ENCODE measurements at regions not wholly inside any gene's neighbourhood (a gene's known extent, or its start where the extent isn't known, plus 50 kb on each side); places are given as distances from the start of the nearest gene placed in this dataset.

DNA sequence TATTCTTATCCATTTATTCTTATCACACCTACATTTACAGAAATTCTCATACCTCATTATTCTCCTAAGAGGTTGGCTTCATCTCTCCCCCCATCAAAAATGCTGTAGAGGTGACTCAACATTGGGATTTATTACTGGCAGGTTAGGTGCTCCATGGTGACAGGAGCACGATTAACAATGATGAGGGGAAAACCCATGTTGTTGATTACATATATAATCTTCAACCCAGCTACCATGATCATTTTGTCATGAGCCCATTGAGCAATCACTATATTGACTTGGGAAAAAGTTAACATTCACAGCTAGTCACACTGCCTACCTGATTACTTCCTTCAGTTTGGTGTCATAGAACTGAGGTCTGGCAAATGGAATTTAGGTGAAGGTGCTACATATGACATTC, 712.1 kb upstream of the CHRM3 start:
- in situ Hi-C loops (cut with MboI; ENCODE audit: low sequenced_read_pairs, unreplicated experiment), result no loop called here
- DNase-seq (ENCODE audit: low spot score), result no peak

GRCh38 chr1:238673561-238673960, 712.8 kb upstream of the CHRM3 start:
- in situ Hi-C loops (cut with MboI; ENCODE audit: low sequenced_read_pairs, unreplicated experiment), result no loop called here

More for the DNA sequence above, 712.1 kb upstream of the CHRM3 start:
- TF ChIP-seq, protein P1, sequence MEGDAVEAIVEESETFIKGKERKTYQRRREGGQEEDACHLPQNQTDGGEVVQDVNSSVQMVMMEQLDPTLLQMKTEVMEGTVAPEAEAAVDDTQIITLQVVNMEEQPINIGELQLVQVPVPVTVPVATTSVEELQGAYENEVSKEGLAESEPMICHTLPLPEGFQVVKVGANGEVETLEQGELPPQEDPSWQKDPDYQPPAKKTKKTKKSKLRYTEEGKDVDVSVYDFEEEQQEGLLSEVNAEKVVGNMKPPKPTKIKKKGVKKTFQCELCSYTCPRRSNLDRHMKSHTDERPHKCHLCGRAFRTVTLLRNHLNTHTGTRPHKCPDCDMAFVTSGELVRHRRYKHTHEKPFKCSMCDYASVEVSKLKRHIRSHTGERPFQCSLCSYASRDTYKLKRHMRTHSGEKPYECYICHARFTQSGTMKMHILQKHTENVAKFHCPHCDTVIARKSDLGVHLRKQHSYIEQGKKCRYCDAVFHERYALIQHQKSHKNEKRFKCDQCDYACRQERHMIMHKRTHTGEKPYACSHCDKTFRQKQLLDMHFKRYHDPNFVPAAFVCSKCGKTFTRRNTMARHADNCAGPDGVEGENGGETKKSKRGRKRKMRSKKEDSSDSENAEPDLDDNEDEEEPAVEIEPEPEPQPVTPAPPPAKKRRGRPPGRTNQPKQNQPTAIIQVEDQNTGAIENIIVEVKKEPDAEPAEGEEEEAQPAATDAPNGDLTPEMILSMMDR (IDR thresholded peaks at IDR 0.05; ENCODE audit: borderline replicate concordance, control extremely low read depth, extremely low read depth, insufficient read depth, missing control alignments), result no peak

GRCh38 chr1:238672806-238673205, 713.6 kb upstream of the CHRM3 start:
- TF ChIP-seq, protein P1 (IDR thresholded peaks at IDR 0.05; ENCODE audit: borderline replicate concordance, control extremely low read depth, extremely low read depth, insufficient read depth, missing control alignments), result no peak
- no peak for DNase-seq (ENCODE audit: low spot score)
- in situ Hi-C loops (cut with MboI; ENCODE audit: low sequenced_read_pairs, unreplicated experiment), result no loop called here

More at GRCh38 chr1:238673561-238673960, 712.8 kb upstream of the CHRM3 start:
- DNase-seq (ENCODE audit: low spot score), result no peak
- TF ChIP-seq, protein P1 (IDR thresholded peaks at IDR 0.05; ENCODE audit: borderline replicate concordance, control extremely low read depth, extremely low read depth, insufficient read depth, missing control alignments), result no peak

- TF ChIP-seq, protein P1 (IDR thresholded peaks at IDR 0.05; ENCODE audit: borderline replicate concordance, control extremely low read depth, extremely low read depth, insufficient read depth, missing control alignments), result no peak
- in situ Hi-C loops (cut with MboI; ENCODE audit: low sequenced_read_pairs, unreplicated experiment), result no loop called here
- DNase-seq (ENCODE audit: low spot score), result no peak
Measured at GRCh38 chr1:238672262-238672661, 714.1 kb upstream of the CHRM3 start.

DNA sequence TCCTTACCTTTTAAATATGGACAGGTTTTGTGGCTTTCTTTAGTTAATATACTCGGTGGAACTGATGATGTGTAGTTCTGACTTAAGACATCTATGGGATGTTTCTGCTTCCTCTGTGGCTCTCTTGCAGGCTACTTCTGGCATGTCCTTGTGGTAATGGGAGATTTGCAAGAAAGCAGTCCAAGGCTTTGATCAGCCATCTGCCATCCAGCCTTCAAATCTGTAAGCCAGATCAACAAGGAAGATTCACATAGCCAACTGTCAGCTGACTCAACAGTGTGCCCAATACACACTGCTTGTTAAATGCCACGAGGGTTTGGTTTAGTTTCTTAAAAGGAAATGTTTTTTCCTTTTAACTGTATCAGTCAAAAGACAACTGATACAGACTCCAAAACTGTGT, 722.2 kb upstream of the CHRM3 start:
- TF ChIP-seq, protein P1 (IDR thresholded peaks at IDR 0.05; ENCODE audit: borderline replicate concordance, control extremely low read depth, extremely low read depth, insufficient read depth, missing control alignments), result no peak
- no peak for DNase-seq (ENCODE audit: low spot score)
- in situ Hi-C loops (cut with MboI; ENCODE audit: low sequenced_read_pairs, unreplicated experiment), result no loop called here

- in situ Hi-C loops (cut with MboI; ENCODE audit: low sequenced_read_pairs, unreplicated experiment), result no loop called here
- TF ChIP-seq, protein P1 (IDR thresholded peaks at IDR 0.05; ENCODE audit: borderline replicate concordance, control extremely low read depth, extremely low read depth, insufficient read depth, missing control alignments), result no peak
Measured at GRCh38 chr1:238660849-238661248, 725.5 kb upstream of the CHRM3 start.

GRCh38 chr1:238658763-238659162, 727.6 kb upstream of the CHRM3 start:
- in situ Hi-C loops (cut with MboI; ENCODE audit: low sequenced_read_pairs, unreplicated experiment), result no loop called here
- no peak for DNase-seq (ENCODE audit: low spot score)
- TF ChIP-seq, protein P1 (IDR thresholded peaks at IDR 0.05; ENCODE audit: borderline replicate concordance, control extremely low read depth, extremely low read depth, insufficient read depth, missing control alignments), result no peak

More at GRCh38 chr1:238660849-238661248, 725.5 kb upstream of the CHRM3 start:
- DNase-seq (ENCODE audit: low spot score), result no peak

Measured in GM13976 (cell line).